Memory B cell (primary cell): ENCODE measurements at regions not wholly inside any gene's neighbourhood (a gene's known extent, or its start where the extent isn't known, plus 50 kb on each side); places are given as distances from the start of the nearest gene placed in this dataset.

Experiments
- ATAC-seq: fragments of 150-1000 bp; cut with Tn5 transposase; 2 replicates; pipeline ENCODE4 v1.10.0; 2021; ENCODE audit warnings: low read depth, mild to moderate bottlenecking, moderate library complexity
- DNase-seq, 2 donors: peaks; one replicate each; pipeline ENCODE4 v3.0.0; 2022; ENCODE audit warnings: low spot score in 2 of 2
- H3K27ac Mint-ChIP-seq: one replicate; pipeline ENCODE4 v1.8.0; 2022; ENCODE audit warnings: mild to moderate bottlenecking, moderate library complexity, mixed read lengths
- H3K27me3 Mint-ChIP-seq: one replicate; pipeline ENCODE4 v1.8.0; 2022; ENCODE audit warnings: mixed read lengths
- H3K36me3 Mint-ChIP-seq: one replicate; pipeline ENCODE4 v1.8.0; 2022; ENCODE audit warnings: mild to moderate bottlenecking, mixed read lengths
- H3K4me1 Mint-ChIP-seq: one replicate; pipeline ENCODE4 v1.8.0; 2022; ENCODE audit warnings: mixed read lengths
- H3K4me3 Mint-ChIP-seq: one replicate; pipeline ENCODE4 v1.8.0; 2022; ENCODE audit warnings: mild to moderate bottlenecking, moderate library complexity, mixed read lengths
- H3K9me3 Mint-ChIP-seq: one replicate; pipeline ENCODE4 v1.8.0; 2022; ENCODE audit warnings: mixed read lengths

- Mint-ChIP-seq H3K27ac (no peak overlapping the region), H3K27me3 (no peaks in the 10 kb centered on the region), H3K4me1 (no peaks in the 10 kb centered on the region), H3K4me3 (no peak overlapping the region), H3K9me3 (peaks cover under 1% of the 10 kb centered on the region), H3K36me3 (no peaks in the 10 kb centered on the region)
- ATAC-seq (no peak), DNase-seq (no peak)
Measured at GRCh38 chr1:105779727-105780126, 1276.7 kb upstream of the PRMT6 start.

DNA sequence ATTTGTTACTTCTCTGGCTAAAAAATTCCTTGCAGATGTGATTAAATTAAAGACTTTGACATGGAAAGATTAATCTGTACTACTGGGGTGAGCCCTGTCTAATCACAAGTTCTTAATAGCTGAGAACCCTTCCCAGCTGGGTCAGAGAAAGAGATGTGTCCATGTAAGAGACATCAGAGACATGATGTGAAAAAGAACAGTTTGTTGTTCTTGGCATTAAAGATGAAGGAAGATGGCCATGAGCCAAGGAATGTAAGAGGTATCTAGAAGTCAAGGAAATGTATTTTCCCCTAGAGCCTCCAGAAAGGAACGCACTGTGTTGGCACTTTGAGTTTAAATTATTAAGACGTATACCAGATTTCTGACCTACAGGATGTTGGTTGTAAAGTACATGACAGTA, 1271.5 kb upstream of the PRMT6 start:
- DNase-seq, result no peak

DNA sequence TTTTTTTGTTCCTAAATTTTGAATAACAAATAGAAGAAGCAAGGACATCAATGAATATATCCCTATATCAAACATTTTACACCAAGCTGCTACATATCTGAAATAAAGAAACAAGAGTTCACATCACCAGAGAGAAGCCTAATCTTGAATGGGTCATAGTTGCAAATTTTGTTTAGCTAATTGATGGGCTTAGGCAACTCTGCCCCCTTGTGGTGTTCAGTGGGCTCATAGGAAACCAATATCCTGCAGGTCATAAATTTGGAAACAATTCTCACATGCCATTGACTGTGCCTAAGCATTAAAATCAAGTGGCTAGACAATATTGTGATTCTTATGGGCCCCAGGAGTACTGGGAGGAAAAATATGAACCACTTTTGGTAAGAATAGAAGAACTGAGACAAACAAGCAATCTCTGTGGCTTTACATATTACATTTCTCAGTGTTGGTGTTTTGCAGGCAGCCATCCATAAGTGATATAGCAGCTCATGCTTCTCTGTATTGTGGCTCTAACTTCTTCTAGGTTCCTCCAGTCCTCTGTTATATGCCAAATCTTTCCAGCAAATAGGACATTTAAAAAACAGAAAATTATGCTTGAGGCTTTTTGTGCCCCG, 1262.8 kb upstream of the PRMT6 start:
- Mint-ChIP-seq H3K4me1 (peaks cover 4% of the 10 kb centered on the region), H3K27me3 (no peaks in the 10 kb centered on the region), H3K9me3 (no peaks in the 10 kb centered on the region), H3K27ac (no peak overlapping the region), H3K4me3 (no peak overlapping the region), H3K36me3 (no peaks in the 10 kb centered on the region)
- DNase-seq, result peak; percentile 29 to 41
- peak; percentile 53 for ATAC-seq

More for the DNA sequence above, 1271.5 kb upstream of the PRMT6 start:
- no peaks in the 10 kb centered on the region for H3K4me1 Mint-ChIP-seq
- no peaks in the 10 kb centered on the region for H3K9me3 Mint-ChIP-seq
- H3K27ac Mint-ChIP-seq, result no peak overlapping the region
- no peak for ATAC-seq
- H3K27me3 Mint-ChIP-seq, result no peaks in the 10 kb centered on the region
- H3K4me3 Mint-ChIP-seq, result no peak overlapping the region
- no peaks in the 10 kb centered on the region for H3K36me3 Mint-ChIP-seq

GRCh38 chr1:105795741-105796140, 1260.7 kb upstream of the PRMT6 start:
- peaks cover 4% of the 10 kb centered on the region for H3K4me1 Mint-ChIP-seq
- DNase-seq, result no peak
- no peaks in the 10 kb centered on the region for H3K27me3 Mint-ChIP-seq
- no peaks in the 10 kb centered on the region for H3K9me3 Mint-ChIP-seq
- H3K36me3 Mint-ChIP-seq, result no peaks in the 10 kb centered on the region
- no peak overlapping the region for H3K27ac Mint-ChIP-seq
- ATAC-seq, result no peak
- H3K4me3 Mint-ChIP-seq, result no peak overlapping the region

- DNase-seq (no peak), ATAC-seq (peak; percentile 37)
- H3K9me3 Mint-ChIP-seq, result peaks cover 1% of the 10 kb centered on the region
- peak overlapping the region; percentile 9 for H3K27ac Mint-ChIP-seq
- peaks cover 13% of the 10 kb centered on the region for H3K4me1 Mint-ChIP-seq
- no peaks in the 10 kb centered on the region for H3K36me3 Mint-ChIP-seq
- H3K4me3 Mint-ChIP-seq, result no peak overlapping the region
- H3K27me3 Mint-ChIP-seq, result no peaks in the 10 kb centered on the region
Measured at GRCh38 chr1:105830571-105831146, 1225.8 kb upstream of the PRMT6 start.

- Mint-ChIP-seq H3K9me3 (peaks cover 3% of the 10 kb centered on the region), H3K4me1 (peaks cover 21% of the 10 kb centered on the region), H3K27me3 (no peaks in the 10 kb centered on the region), H3K36me3 (no peaks in the 10 kb centered on the region), H3K4me3 (no peak overlapping the region), H3K27ac (no peak overlapping the region)
- ATAC-seq, result no peak
- DNase-seq, result no peak
Measured at GRCh38 chr1:105838071-105838470, 1218.4 kb upstream of the PRMT6 start.

GRCh38 chr1:105865546-105865945, 1190.9 kb upstream of the PRMT6 start:
- Mint-ChIP-seq H3K9me3 (peaks cover 2% of the 10 kb centered on the region), H3K27ac (no peak overlapping the region), H3K4me1 (no peaks in the 10 kb centered on the region), H3K36me3 (no peaks in the 10 kb centered on the region), H3K27me3 (no peaks in the 10 kb centered on the region), H3K4me3 (no peak overlapping the region)
- no peak for ATAC-seq
- DNase-seq, result no peak

DNA sequence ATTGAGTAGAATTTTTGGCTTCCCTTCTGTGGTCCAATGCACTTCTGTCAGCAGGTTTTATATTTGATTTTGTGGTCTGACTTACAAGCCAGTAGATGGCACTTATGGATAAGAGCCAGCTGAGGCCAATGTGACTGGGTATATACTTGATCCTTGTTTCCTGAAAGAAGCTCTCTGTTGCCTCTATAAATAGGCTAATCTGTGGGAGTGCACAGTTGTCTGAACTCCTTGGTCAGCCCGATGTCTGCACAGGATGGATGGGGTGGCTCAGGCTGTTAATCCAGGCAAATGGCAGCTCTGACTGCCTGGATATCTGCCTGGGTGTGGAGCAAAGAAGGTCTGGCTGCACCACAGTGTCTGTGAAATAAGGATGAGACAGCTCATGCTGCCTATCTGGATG, 1183.7 kb upstream of the PRMT6 start:
- no peak overlapping the region for H3K4me3 Mint-ChIP-seq

DNA sequence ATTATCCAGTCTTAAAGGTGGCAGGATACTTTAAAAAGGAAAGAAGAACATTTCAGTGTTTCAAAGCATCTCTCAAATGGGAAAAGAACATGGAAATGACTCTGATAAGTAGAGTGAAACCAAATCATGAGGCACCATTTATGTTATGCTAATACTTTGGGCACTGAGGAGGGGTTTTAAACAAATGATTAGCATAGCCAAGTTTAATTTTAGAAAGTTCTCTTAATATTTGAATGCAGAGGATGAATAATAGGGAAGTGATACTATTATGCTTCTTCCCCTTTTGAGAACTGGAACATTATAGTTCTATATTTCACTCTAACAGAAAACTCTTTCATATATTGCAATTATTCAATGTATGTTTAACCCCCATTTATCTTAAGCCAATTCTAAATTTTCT, 1181.9 kb upstream of the PRMT6 start:
- DNase-seq (peak in 1 of 2 donors; percentile 30), ATAC-seq (peak; percentile 98)
- Mint-ChIP-seq H3K27ac (peak overlapping the region; percentile 78), H3K36me3 (peaks cover 3% of the 10 kb centered on the region), H3K9me3 (peaks cover 5% of the 10 kb centered on the region), H3K4me1 (peaks cover 26% of the 10 kb centered on the region), H3K4me3 (peak overlapping the region; percentile 75), H3K27me3 (no peaks in the 10 kb centered on the region)

More for the DNA sequence above, 1183.7 kb upstream of the PRMT6 start:
- peaks cover 26% of the 10 kb centered on the region for H3K4me1 Mint-ChIP-seq
- DNase-seq (no peak), ATAC-seq (no peak)
- H3K9me3 Mint-ChIP-seq, result peaks cover 5% of the 10 kb centered on the region
- no peak overlapping the region for H3K27ac Mint-ChIP-seq
- no peaks in the 10 kb centered on the region for H3K27me3 Mint-ChIP-seq
- H3K36me3 Mint-ChIP-seq, result no peaks in the 10 kb centered on the region

- H3K4me3 Mint-ChIP-seq, result no peak overlapping the region
- peaks cover 2% of the 10 kb centered on the region for H3K4me1 Mint-ChIP-seq
Measured at GRCh38 chr1:105886309-105886708, 1170.2 kb upstream of the PRMT6 start.

DNA sequence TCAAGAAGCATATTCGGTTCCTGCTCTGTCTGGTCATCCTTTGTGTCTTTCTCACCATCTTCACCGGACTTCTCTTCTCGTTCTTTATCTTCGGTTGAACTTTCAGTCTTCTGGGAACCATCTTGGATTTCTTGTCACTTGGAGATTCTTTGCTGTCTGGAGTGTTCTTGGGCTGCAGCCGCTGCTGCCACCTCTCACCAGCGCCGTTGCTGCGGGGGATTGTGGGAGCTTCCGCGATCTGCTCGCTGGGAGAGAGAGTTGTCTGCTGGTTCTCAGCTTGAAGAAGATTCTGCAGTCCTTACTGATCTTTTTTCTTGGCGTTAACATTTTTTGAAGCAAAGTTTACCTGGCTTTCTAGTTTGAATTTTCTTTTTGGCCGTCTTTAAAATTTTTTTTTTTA, 1165.2 kb upstream of the PRMT6 start:
- H3K4me3 Mint-ChIP-seq, result no peak overlapping the region

More at GRCh38 chr1:105886309-105886708, 1170.2 kb upstream of the PRMT6 start:
- Mint-ChIP-seq H3K27ac (no peak overlapping the region), H3K27me3 (no peaks in the 10 kb centered on the region), H3K9me3 (peaks cover 6% of the 10 kb centered on the region), H3K36me3 (no peaks in the 10 kb centered on the region)
- no peak for ATAC-seq
- no peak for DNase-seq

GRCh38 chr1:105894006-105894405, 1162.5 kb upstream of the PRMT6 start:
- no peak for DNase-seq
- peaks cover 5% of the 10 kb centered on the region for H3K36me3 Mint-ChIP-seq
- H3K4me3 Mint-ChIP-seq, result no peak overlapping the region
- ATAC-seq, result no peak
- H3K4me1 Mint-ChIP-seq, result no peaks in the 10 kb centered on the region
- H3K27me3 Mint-ChIP-seq, result no peaks in the 10 kb centered on the region
- H3K9me3 Mint-ChIP-seq, result peaks cover 4% of the 10 kb centered on the region
- H3K27ac Mint-ChIP-seq, result no peak overlapping the region

More for the DNA sequence above, 1165.2 kb upstream of the PRMT6 start:
- Mint-ChIP-seq H3K36me3 (peaks cover 2% of the 10 kb centered on the region), H3K27me3 (no peaks in the 10 kb centered on the region), H3K27ac (no peak overlapping the region), H3K9me3 (no peaks in the 10 kb centered on the region), H3K4me1 (no peaks in the 10 kb centered on the region)
- DNase-seq (no peak), ATAC-seq (no peak)

GRCh38 chr1:105909811-105910210, 1146.7 kb upstream of the PRMT6 start:
- ATAC-seq, result no peak
- H3K27ac Mint-ChIP-seq, result no peak overlapping the region
- H3K27me3 Mint-ChIP-seq, result no peaks in the 10 kb centered on the region
- H3K4me3 Mint-ChIP-seq, result no peak overlapping the region
- no peak for DNase-seq
- no peaks in the 10 kb centered on the region for H3K36me3 Mint-ChIP-seq
- no peaks in the 10 kb centered on the region for H3K9me3 Mint-ChIP-seq
- H3K4me1 Mint-ChIP-seq, result peaks cover 2% of the 10 kb centered on the region

DNA sequence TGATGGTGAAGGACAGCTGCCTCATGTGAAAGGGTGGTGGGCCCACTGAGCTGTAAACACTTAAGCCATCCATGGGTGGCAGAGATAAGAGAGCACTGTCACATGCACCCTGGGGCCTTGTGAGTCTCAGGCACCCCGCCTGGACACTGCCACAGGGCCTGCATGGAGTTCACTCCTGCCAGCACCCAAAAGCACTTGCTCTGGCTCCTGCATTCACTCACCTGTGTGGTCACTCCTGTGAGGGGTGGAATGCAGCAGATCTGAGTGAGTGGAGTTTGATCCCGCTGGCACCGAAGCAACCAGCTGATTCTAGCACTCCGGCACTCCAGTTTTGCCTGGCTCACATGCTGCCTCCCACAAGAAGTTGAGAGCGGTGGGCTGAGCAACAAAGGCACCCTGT, 1142.1 kb upstream of the PRMT6 start:
- no peak for DNase-seq
- Mint-ChIP-seq H3K9me3 (no peaks in the 10 kb centered on the region), H3K27me3 (no peaks in the 10 kb centered on the region), H3K4me1 (peaks cover 2% of the 10 kb centered on the region), H3K4me3 (no peak overlapping the region), H3K27ac (no peak overlapping the region), H3K36me3 (no peaks in the 10 kb centered on the region)
- ATAC-seq, result no peak

- H3K36me3 Mint-ChIP-seq, result no peaks in the 10 kb centered on the region
- no peaks in the 10 kb centered on the region for H3K27me3 Mint-ChIP-seq
- peaks cover 6% of the 10 kb centered on the region for H3K9me3 Mint-ChIP-seq
- no peak overlapping the region for H3K27ac Mint-ChIP-seq
- peaks cover 2% of the 10 kb centered on the region for H3K4me1 Mint-ChIP-seq
- H3K4me3 Mint-ChIP-seq, result no peak overlapping the region
- no peak for ATAC-seq
- DNase-seq, result no peak
Measured at GRCh38 chr1:105934806-105935205, 1121.7 kb upstream of the PRMT6 start.
